GM21447 (cell line): ENCODE measurements at regions not wholly inside any gene's neighbourhood (a gene's known extent, or its start where the extent isn't known, plus 50 kb on each side); places are given as distances from the start of the nearest gene placed in this dataset.

Experiments used
- ATAC-seq: cut with Tn5 transposase; IDR thresholded peaks from one replicate; pipeline ENCODE4 v1.9.1; 2021; ENCODE audit not compliant: unreplicated experiment

- no peak for ATAC-seq
These were observed 196.4 kb upstream of the FOXN3 start for GRCh38 chr14:89613260-89614008.

DNA sequence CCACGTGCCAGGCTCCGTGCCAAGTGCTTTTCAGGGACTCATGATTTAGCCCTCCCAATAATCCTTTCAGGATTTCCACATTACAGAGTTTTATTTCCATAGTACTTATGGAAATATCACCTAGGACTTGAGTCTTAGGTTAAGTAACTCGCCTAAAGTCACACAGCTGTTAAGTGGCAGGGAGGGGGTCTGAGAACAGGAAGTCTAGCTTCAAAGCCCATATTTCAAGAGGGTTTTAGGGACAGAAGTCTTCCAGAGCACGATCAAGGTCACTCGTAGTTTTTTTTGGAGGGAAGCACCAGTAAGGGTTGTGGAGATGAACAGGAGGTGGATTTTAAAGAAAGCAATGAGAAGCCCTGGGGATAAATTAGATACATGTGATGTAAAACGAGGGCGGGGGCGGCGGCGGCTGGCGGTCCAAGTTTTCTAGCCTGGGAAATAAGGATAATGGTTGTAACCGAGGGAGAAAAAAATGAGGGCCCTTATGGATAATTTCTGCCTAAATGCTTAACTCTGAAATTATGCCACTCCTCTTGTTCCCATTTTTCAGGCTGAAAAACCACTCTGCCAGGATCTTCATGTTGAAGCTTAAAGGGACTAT is 192.6 kb upstream of the FOXN3 start:
- ATAC-seq, result no peak

DNA sequence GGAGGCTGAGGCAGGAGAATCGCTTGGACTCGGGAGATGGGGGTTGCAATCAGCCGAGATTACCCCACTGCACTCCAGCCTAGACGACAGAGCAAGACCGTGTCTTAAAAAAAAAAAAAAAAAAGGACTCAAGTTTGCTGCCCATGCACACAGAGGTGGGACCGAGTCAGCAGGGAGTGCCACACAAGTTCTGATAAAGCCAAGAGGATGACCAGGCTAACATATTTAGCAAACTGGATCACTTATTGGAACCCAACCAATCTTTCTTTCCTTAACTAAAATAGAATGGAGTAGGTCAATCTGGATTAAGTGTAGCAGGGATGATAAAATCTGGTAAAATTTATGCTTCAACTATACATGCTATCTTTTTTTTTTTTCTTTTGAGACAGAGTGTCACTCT is 190.4 kb upstream of the FOXN3 start:
- ATAC-seq, result no peak

- ATAC-seq, result no peak
These were observed 187.0 kb upstream of the FOXN3 start for GRCh38 chr14:89603938-89604480.

GRCh38 chr14:89600950-89601826 is 184.2 kb upstream of the FOXN3 start:
- ATAC-seq, result no peak

GRCh38 chr14:89600029-89600428 is 183.0 kb upstream of the FOXN3 start:
- ATAC-seq, result no peak

DNA sequence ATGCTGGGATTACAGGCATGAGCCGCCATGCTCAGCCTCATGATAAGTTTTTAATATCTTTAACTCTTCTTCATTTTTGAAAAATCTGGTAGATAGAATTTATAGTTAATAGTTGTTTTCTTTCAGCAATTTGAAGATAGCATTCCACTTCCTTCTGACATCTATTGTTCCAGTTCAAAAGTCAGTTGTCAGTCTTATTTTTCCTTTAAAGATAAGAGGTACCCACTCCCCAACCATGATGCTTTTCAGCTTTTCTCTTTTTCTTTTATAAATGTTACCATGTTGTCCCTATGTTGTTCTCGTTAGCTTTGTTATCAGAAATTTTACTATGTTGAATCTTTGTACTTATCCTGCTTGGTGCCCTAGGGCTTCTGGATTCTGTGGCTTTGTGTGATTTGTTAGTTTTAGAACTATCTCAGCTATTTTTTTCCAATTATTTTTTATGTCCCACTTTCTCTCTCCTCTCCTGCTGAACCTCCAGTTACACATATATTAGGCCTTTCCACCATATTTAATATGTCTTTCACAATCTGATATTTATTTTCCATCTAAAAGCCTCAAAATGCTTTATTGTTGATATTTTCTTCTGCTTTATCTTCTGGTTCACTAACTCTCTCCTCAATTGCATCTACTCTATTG is 181.6 kb upstream of the FOXN3 start:
- ATAC-seq, result no peak

- ATAC-seq, result no peak
These were observed 175.9 kb upstream of the FOXN3 start for GRCh38 chr14:89592961-89593360.

DNA sequence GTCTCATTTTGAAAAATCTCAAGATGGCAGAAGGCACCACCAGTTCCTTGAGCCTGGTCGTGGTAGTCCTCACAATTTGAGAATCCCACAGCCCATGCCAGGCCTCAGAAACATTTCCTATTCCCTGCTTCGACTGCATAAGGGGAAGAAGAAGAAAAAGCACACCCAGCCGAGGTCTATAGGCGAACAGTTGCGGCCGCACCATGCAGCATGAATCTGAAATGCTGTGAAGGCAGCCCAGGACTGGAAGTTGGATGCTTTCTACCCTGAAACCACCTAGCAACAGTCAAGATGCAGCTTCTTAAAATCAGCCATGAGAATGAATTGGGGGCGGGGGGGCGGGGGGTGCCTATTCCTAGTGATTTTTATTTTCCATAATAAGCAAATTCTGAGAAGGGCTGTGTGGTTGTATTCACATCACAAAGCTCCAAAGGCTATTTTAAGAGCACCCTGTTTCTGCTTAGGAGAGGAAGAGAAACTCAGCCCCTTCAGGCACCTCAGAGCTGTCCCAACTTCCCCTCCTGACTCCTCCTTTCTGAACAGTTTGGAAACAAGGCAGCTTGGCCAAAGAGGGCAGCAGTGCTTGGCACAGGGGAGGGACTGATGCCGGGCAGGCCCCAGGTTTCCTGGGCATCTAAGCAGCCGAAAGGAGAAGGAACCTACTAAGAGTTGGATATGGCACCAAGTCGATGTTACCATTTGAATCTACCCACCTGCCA is 172.5 kb upstream of the FOXN3 start:
- peak; percentile 79 for ATAC-seq

- no peak for ATAC-seq
These were observed 171.8 kb upstream of the FOXN3 start for GRCh38 chr14:89588840-89589296.

DNA sequence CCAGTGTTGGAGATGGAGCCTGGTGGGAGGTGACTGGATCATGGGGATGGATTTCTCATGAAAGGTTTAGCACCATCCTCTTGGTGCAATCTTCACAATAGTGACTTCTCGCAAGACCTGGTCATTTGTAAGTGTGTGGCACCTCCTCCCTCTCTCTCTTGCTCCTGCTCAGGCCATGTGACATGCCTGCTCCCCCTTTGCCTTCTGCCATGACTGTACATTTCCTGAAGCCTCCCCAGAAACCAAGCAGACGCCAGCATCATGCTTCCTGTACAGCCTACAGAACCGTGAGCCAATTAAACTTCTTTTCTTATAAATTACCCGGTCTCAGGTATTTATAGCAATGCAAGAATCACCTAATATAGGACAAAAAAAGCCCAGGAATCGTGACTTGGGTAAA is 171.0 kb upstream of the FOXN3 start:
- no peak for ATAC-seq

DNA sequence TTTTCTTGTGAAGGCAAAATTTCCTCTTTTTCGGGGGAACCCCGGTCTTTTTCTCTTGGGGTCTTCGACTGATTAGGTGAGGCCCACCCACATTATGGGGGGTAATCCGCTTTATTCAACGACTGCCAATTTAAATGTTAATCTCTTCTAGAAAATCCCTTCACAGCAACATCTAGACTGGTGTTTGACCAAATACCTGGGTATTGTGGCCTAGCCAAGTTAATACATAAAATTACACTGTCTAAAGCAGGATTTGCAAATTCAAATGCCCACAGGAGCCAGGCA is 170.0 kb upstream of the FOXN3 start:
- ATAC-seq, result no peak

- ATAC-seq, result no peak
These were observed 169.5 kb upstream of the FOXN3 start for GRCh38 chr14:89586258-89587135.

DNA sequence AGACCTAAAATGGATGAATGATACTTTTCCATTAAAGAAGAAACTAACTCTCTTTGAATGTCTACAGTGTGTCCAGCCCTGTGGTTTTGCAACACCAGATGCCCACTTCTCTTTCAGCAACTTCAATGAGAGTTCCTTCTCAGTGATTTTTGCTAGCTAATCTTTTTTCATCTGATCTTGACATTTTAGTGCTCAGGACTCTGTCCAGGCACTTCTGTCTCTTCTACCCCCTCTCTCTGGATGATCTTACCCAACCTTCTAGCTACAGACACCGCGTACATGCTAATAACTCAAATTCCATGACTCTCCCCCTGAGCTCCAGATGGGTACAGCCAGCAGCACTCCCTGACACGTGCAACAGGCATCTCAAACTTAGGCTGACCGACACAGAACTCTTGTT is 161.1 kb upstream of the FOXN3 start:
- no peak for ATAC-seq

DNA sequence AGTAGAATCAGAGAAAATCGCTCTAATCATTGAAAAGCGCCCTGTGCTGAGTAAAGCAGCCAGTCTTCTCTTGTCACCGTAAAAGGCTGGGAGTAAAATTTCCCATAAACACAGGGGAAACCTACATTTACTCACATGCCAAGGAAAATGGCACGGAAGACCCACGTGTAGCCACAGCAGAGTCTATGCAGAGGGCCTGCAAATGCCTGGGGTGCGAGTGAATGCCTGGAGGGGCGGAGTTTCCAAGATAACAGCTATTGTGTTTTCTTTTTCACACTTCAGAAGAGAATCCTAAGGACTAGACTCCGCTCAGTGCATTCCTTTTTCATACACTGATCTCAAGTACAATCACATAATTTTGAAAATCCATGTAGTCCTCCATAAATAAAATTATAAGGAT is 159.9 kb upstream of the FOXN3 start:
- no peak for ATAC-seq

GRCh38 chr14:89576145-89576927 is 159.3 kb upstream of the FOXN3 start:
- ATAC-seq, result no peak

DNA sequence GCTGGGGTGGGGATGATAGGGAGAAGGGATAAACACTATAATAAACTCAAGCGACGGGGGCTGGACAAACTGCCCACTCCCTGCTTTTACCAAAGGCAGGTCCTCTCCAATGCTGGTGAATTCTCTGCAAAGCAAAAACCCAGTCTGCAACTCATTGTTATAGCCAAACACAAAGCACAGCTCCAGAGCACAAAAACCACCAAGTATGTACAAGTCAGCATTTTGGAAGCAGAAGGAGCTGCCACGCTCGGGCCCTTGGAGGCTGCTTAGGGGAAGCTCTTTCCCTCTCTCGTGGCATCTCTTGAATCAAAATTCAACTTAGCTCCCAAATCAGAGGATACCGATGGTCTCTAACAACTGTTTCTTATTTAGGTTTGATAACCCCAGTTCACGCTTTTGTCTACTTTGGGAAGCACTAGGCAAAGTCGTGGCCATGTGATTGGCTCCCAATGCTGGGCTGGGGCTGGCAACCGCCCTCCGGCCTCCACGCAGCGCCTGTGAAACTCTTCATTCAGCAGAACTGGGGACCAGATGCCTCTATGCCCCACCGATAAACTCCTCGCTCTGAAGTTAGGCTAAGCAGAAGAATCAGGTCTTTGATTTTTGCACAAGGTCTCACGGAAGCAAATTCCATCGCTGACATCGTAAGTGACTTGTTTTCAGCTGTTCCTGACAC is 158.5 kb upstream of the FOXN3 start:
- ATAC-seq, result no peak

- ATAC-seq, result no peak
These were observed 157.4 kb upstream of the FOXN3 start for GRCh38 chr14:89574420-89574819.

GRCh38 chr14:89573399-89573657 is 156.3 kb upstream of the FOXN3 start:
- no peak for ATAC-seq
